Upper lobe of left lung (tissue), 4 donors: ENCODE measurements at regions not wholly inside any gene's neighbourhood (a gene's known extent, or its start where the extent isn't known, plus 50 kb on each side); places are given as distances from the start of the nearest gene placed in this dataset.

Experiments used
- CTCF ChIP-seq, 6 experiments: fragments of 450-650 bp in 4 of 6; fragments of 200-600 bp in 2 of 6; sonication (generic) in 2 of 6; IDR thresholded peaks; one replicate each; pipeline ENCODE4 v1.5.1; 2016 to 2019; ENCODE audit warnings: antibody characterized with exemption in 6 of 6
- EP300 ChIP-seq, 4 donors: sonication (generic); formaldehyde crosslinking; IDR thresholded peaks; one replicate each; pipeline ENCODE4 v1.5.1; 2017; ENCODE audit warnings: antibody characterized with exemption in 4 of 4, control low read depth in 2 of 4
- POLR2A ChIP-seq, 4 donors: fragments of 450-650 bp; IDR thresholded peaks; one replicate each; pipeline ENCODE4 v1.5.1; 2016 to 2017; ENCODE audit warnings: antibody characterized with exemption in 4 of 4, mild to moderate bottlenecking in 2 of 4

GRCh38 chr2:67544286-67544685 is 147.2 kb downstream of the ETAA1 start:
- TF ChIP-seq CTCF (IDR thresholded peaks at IDR 0.05) (no peak), EP300 (IDR thresholded peaks at IDR 0.05) (no peak), POLR2A (IDR thresholded peaks at IDR 0.05) (no peak)
